ENCODE measurements at regions not wholly inside any gene's neighbourhood (a gene's known extent, or its start where the extent isn't known, plus 50 kb on each side); places are given as distances from the start of the nearest gene placed in this dataset.
A peak's percentile ranks its signal among the peaks of the same experiment; 100 is the strongest.

DNA sequence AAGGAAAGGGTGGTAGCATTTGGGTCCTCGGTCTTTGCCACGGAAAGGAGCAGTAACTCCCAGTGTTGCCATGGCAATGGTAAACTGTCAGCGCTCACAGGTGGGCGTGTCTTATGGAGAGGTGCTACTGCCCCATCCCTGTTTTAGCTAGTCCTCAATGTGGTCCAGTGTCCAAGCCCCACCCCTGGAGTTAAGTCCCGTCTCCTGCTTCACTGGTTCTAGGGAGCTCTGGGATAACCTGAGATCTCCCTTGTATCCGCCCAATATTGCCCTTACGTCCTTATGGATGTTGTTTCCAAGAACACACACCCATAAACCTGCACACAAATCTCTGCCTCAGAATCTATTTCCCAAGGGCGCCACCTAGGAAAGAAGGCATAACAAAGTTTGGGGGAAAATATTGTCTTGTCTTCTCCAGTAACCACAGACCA lies 64.2 kb downstream of the SPRING1 start:
- no peak overlapping the region for H4K8ac ChIP-seq (ENCODE audit: extremely low read depth, insufficient read depth, low read length)
- no peak overlapping the region for H2BK12ac ChIP-seq (ENCODE audit: low read depth, low read length)
- no peak overlapping the region for H4K5ac ChIP-seq (ENCODE audit: insufficient read length, low read depth, low read length)
- TF ChIP-seq CEBPB (IDR thresholded peaks at IDR 0.05; ENCODE audit: low read depth, low read length) (no peak), SUZ12 (IDR thresholded peaks at IDR 0.05; ENCODE audit: low read length) (no peak), RAD21 (IDR thresholded peaks at IDR 0.05 in 1 of 2, conservative IDR thresholded peaks at IDR 0.05 in 1 of 2; ENCODE audit: low read depth in 2 of 2, low read length in 2 of 2) (peak; percentile 11 to 12; a peak in 3 of 4 replicates), SP1 (IDR thresholded peaks at IDR 0.05; ENCODE audit: low read depth, low read length) (no peak)
- TF ChIP-seq, protein P1, sequence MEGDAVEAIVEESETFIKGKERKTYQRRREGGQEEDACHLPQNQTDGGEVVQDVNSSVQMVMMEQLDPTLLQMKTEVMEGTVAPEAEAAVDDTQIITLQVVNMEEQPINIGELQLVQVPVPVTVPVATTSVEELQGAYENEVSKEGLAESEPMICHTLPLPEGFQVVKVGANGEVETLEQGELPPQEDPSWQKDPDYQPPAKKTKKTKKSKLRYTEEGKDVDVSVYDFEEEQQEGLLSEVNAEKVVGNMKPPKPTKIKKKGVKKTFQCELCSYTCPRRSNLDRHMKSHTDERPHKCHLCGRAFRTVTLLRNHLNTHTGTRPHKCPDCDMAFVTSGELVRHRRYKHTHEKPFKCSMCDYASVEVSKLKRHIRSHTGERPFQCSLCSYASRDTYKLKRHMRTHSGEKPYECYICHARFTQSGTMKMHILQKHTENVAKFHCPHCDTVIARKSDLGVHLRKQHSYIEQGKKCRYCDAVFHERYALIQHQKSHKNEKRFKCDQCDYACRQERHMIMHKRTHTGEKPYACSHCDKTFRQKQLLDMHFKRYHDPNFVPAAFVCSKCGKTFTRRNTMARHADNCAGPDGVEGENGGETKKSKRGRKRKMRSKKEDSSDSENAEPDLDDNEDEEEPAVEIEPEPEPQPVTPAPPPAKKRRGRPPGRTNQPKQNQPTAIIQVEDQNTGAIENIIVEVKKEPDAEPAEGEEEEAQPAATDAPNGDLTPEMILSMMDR (IDR thresholded peaks at IDR 0.05; ENCODE audit: control extremely low read depth in 1 of 3, insufficient read depth in 1 of 3, low read depth in 1 of 3, low read length in 3 of 3), result peak in 1 of 3 experiments; percentile 13; a peak in 1 of 4 replicates
- TF ChIP-seq, protein P2, sequence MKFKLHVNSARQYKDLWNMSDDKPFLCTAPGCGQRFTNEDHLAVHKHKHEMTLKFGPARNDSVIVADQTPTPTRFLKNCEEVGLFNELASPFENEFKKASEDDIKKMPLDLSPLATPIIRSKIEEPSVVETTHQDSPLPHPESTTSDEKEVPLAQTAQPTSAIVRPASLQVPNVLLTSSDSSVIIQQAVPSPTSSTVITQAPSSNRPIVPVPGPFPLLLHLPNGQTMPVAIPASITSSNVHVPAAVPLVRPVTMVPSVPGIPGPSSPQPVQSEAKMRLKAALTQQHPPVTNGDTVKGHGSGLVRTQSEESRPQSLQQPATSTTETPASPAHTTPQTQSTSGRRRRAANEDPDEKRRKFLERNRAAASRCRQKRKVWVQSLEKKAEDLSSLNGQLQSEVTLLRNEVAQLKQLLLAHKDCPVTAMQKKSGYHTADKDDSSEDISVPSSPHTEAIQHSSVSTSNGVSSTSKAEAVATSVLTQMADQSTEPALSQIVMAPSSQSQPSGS (IDR thresholded peaks at IDR 0.05; ENCODE audit: low read length), result no peak
- H3K4me1 ChIP-seq (replicated peaks in 1 of 4; ENCODE audit: control insufficient read depth in 3 of 4, insufficient read depth in 4 of 4, low read length in 3 of 4), result no peaks in the 10 kb centered on the region
- no peak overlapping the region for H3K4me3 ChIP-seq (ENCODE audit: extremely low read depth in 1 of 4, insufficient read depth in 2 of 4, low read depth in 3 of 4, low read length in 4 of 4)
- H4K91ac ChIP-seq (replicated peaks; ENCODE audit: insufficient read length, low read length), result no peak overlapping the region
- no peak overlapping the region for H2AK5ac ChIP-seq (ENCODE audit: low read depth, low read length)
- DNase-seq (ENCODE audit: low read depth in 1 of 2, low spot score in 2 of 2) (no peak), FAIRE-seq (no peak)
- H3K79me2 ChIP-seq (ENCODE audit: control insufficient read depth in 1 of 2, insufficient read depth in 2 of 2, low read length in 2 of 2), result no peaks in the 10 kb centered on the region
- H3K9ac ChIP-seq (replicated peaks in 1 of 4; ENCODE audit: extremely low read depth in 1 of 4, low read depth in 3 of 4, low read length in 3 of 4), result no peak overlapping the region
- 70% methylated on average over 8 of the region's 8 CpGs; no CpG with 5 or more reads in 1 of the 2 experiments for WGBS, 2 experiments (ENCODE audit: extremely low coverage in 1 of 2, insufficient coverage in 1 of 2, insufficient read length in 1 of 2, insufficient replicate concordance in 2 of 2, low coverage in 1 of 2, low lambda C conversion rate in 2 of 2, missing lambda C conversion rate in 1 of 2)
- CTCF ChIA-PET (ENCODE audit: partially characterized antibody), result interaction anchor here (0.6 to 1.7 kb wide), 9 partner anchors 10 to 223 kb away, joined by 3 to 10 read pairs (median 5); no protein-coding TSS in a partner anchor
- no peak overlapping the region for H2BK5ac ChIP-seq (ENCODE audit: low read depth, low read length)
- peaks cover 1% of the 10 kb centered on the region; the same call in 1 of the 2 replicates for H3K23me2 ChIP-seq (ENCODE audit: low read depth, low read length)
- no peak overlapping the region for H3K56ac ChIP-seq (replicated peaks; ENCODE audit: insufficient read length, low read depth, low read length)
- no peak overlapping the region for H3K4me2 ChIP-seq (ENCODE audit: insufficient read depth in 1 of 2, low read depth in 2 of 2, low read length in 2 of 2)
- no peak overlapping the region for H2BK20ac ChIP-seq (ENCODE audit: low read length)
- H3K36me3 ChIP-seq (ENCODE audit: control insufficient read depth in 2 of 4, insufficient read depth in 4 of 4, low read length in 3 of 4), result no peaks in the 10 kb centered on the region
- no peak overlapping the region for H3K18ac ChIP-seq (ENCODE audit: extremely low read depth, low read length)
- H3K79me1 ChIP-seq (ENCODE audit: low read depth, low read length), result no peaks in the 10 kb centered on the region
- no peaks in the 10 kb centered on the region for H4K20me1 ChIP-seq (replicated peaks in 1 of 2; ENCODE audit: control insufficient read depth in 1 of 2, insufficient read depth in 2 of 2, low read length in 2 of 2)
- no peaks in the 10 kb centered on the region for H3K27me3 ChIP-seq (replicated peaks in 1 of 4; ENCODE audit: control insufficient read depth in 3 of 4, extremely low read depth in 1 of 4, insufficient read depth in 3 of 4, low read length in 3 of 4)
- H2BK120ac ChIP-seq (replicated peaks; ENCODE audit: low read depth, low read length), result no peak overlapping the region
- H3K14ac ChIP-seq (ENCODE audit: insufficient read length), result no peak overlapping the region
- no peak overlapping the region for H3K4ac ChIP-seq (replicated peaks; ENCODE audit: insufficient read length, low read depth, low read length)
- H3K9me3 ChIP-seq (ENCODE audit: insufficient read depth in 2 of 2, low read depth in 1 of 2, low read length in 1 of 2), result no peaks in the 10 kb centered on the region
- POLR2A ChIA-PET (ENCODE audit: partially characterized antibody), result interaction anchor here (1.2 kb wide), 1 partner anchor 12 kb away, joined by 3 read pairs; no protein-coding TSS in a partner anchor
- H2AFZ ChIP-seq (ENCODE audit: low read length), result no peak overlapping the region
- no peak overlapping the region for H3K27ac ChIP-seq (ENCODE audit: low read depth, low read length)
- no peak overlapping the region for H2BK15ac ChIP-seq (ENCODE audit: low read length)
- H3K23ac ChIP-seq (ENCODE audit: insufficient read length), result no peak overlapping the region

All from H1 (cell line).